ENCODE measurements at regions not wholly inside any gene's neighbourhood (a gene's known extent, or its start where the extent isn't known, plus 50 kb on each side); places are given as distances from the start of the nearest gene placed in this dataset.
"Not testable (repeated sequence)": the region's sequence is repeated elsewhere in the genome, so short reads cannot be mapped to it uniquely, and the experiment has no call there.

GRCh38 chr22:49519117-49519737 is 308.4 kb downstream of the BRD1 start:
- no peak for DNase-seq

DNA sequence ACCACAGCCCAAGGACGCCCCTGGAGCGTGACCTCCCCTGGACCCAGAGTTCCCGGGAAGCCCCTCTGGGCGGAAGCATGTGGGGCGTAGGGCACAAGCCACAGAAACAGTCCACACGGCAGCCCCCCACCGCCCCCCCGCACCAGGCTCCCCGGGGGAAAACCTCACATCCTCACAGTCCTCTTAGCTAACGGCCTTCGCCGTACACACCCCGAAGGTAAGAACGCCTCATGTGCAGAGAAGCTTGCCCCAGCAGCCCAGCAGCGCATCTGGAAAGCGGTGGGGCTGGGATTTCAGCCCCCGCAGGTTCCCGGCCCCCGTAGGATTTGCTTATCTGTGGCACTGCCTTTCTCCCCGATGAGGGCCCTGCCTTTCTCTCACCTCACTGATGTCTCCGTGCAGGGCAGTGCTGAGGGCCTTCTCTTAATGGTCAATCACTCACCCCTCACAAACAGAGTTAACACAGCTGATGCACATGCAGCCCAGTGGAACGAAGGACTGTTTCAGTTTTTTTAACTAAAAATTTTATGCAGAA is 309.2 kb downstream of the BRD1 start:
- DNase-seq = no peak

DNA sequence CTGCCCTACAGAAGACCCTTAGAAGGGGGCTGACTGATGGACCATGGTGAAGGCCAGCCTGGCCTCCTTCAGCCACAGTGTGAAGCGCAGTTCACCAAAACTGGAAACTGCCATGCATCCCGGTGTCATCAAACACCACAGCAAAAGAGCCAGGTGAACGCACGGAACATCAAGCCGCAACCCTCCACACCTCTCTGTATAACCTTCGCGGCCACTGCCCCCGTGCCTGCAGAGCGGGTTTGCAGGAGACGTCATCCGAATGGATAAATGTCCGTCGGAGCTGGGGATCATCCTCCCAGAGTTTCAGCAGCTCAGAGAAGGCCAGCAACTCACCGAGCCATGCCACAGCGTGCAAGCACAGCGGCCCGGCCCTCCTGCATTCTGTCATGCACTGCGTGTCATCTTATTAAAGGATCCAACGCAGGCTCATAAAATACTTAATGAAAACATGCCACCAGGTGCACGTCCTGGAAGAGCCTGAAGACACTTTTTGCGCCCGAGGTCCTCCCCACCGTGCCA is 309.9 kb downstream of the BRD1 start:
- no peak for DNase-seq

DNA sequence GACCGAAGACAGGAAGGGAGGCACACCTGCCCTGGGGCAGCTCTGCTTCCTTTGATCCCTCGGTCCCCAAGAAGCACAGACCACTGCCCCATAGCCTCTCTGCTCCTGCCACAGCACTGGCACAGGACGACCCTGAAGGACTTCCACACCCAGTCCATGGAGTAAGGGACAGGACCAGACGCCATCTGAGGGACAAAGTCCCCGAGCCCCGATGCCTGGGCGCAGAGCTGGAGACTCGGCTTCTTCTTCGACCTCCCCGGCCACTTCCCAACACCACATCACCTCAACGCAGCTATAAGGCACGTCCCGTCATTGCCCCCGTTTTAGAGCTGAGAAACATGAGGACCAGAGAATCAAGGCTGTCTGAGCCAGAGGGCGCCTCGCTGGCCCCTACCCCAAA is 310.5 kb downstream of the BRD1 start:
- DNase-seq = no peak

DNA sequence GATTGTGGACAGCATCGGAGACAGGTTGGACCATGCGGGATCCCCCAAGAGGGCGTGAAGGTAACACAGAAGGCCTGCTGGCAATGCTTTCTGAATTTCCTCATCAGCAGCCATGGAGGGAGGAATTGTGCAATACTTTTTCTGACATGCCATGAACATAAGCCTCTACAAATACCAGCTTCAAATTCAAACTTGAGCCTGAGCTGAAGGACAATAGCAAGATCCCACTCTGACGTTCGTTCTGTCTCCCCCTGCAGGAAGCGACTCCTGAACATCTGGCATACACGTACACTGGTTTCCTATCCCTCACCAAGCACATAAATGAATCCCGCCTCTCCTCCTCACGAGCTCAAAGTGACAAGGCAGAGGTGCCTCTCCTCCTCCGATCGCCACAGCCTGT is 312.2 kb downstream of the BRD1 start:
- DNase-seq = no peak

DNA sequence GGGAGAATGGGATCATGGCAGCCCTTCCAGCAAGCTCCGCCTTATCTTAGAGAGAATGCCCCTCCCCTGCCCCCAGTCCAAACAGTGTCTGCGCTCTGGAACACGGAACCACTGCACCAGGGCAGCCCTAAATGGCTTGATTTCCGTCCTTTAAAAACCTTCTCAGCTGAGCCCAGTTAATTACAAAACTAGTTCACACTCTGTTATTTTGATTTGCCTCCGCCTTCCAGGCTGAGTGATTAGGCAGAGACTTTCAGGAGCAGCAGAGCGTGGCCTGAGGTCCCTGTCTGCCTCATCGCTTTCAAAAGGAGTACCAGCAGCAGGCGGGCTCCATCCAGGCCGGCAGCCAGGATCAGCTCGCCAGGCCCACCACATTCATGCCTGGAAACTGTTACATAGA is 313.0 kb downstream of the BRD1 start:
- DNase-seq = no peak

GRCh38 chr22:49514211-49514610 is 313.5 kb downstream of the BRD1 start:
- no peak for DNase-seq

GRCh38 chr22:49513358-49513851 is 314.3 kb downstream of the BRD1 start:
- DNase-seq = no peak

DNA sequence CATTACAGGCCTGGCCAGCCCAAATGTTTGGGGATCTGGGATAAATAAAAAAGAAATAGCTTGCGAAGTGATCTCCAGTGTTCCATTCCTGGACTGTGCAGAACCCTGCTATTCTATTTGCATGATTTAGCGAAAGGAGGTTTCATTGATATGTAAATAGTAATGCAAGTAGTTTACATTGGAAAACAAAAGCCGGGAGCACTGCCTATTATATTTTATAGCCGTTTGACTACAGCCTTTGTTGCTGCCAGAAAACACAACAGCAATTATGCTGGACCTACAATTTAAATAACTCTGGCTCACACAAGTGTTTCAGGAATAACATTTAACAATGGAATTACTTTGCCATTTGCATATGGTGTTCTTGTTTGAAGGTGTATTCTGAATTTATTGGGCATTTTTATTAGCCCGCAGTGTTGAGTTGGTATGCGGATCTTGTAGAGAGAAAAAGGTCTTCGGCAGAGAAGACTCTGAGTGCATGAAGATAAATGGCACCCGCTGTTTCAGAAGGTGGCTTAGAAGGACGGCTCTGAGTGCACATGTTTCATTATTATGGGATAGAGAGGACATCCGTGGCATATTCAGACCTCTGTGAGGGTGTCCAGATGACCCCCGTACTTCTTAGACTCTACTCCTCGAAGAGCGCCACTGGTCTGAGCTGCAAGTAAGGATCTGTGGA is 315.0 kb downstream of the BRD1 start:
- no peak for DNase-seq

- DNase-seq = not testable (repeated sequence)
Observed at GRCh38 chr22:49511393-49512189, 316.1 kb downstream of the BRD1 start.

- DNase-seq = no peak
Observed at GRCh38 chr22:49510718-49511117, 317.0 kb downstream of the BRD1 start.

GRCh38 chr22:49509016-49509415 is 318.7 kb downstream of the BRD1 start:
- DNase-seq = no peak

DNA sequence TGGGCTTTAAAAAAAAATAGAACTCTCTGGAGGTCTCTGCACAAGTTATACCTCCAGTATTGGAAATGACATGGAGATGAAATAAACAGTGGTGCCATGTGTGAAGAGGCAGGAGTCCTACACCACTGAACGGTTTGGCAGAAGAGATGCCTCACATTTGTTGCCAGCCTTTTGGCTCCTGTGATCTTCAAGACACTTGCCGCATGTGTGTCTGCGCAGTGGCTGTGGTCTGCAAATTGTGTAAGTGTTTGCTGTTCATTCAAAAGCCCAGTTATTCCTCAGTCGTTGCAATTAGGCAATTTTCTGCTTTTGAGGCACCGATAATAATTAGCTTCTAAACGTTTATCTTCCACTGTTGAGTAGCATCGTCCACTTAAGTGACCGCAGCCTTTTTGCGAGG is 319.1 kb downstream of the BRD1 start:
- no peak for DNase-seq

- DNase-seq = no peak
Observed at GRCh38 chr22:49507607-49508292, 319.9 kb downstream of the BRD1 start.

- DNase-seq = no peak
Observed at GRCh38 chr22:49506010-49506400, 321.7 kb downstream of the BRD1 start.

GRCh38 chr22:49505337-49506009 is 322.2 kb downstream of the BRD1 start:
- DNase-seq = no peak

DNA sequence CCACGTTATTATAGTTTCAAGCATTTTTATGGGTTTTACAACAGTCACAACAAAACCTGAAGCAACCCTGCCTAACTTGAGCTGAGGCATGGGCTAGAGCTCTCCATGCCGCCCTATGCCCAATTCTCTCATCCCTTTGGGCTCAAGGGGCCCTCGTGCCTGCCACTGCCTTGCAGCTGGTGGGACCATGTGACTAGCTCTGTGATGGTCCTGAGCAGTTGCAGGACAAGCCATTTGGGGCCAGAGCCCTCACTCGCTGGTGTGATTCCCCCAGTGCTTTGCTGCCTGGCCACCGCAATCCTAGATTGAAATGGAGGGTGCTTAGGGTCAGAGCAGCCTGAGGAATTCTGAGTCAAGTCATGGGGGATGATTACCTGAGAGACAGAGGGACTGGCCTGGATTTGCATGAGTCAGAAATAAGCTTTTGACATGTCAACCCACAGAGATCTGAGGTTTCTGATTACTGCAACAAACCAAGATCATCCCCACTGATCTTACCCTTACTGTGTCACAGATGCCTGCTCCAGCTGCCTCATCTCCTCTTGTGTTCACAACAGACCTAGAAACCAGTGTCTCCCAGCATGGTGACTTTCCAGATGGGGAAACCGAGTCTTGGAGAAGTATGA is 323.7 kb downstream of the BRD1 start:
- no peak for DNase-seq

DNA sequence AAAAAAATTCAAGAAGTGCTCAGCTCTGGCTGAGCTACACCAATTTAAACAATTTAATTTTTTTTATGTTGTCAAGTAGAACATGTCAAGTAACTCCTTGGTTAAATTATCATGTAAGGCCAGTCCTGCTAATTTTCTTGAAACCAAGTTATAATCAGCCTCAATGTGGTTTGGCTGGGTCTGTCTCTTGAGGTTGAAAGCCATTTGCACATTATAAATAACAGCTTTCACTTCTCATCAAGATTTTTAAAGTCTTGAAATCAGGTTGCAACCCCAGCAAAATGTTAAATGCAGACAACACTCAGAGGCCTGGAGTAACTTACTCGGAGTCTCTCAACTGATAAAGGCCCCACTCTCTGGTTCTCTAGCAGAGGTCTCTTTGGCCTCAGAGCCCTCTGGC is 324.4 kb downstream of the BRD1 start:
- no peak for DNase-seq

DNA sequence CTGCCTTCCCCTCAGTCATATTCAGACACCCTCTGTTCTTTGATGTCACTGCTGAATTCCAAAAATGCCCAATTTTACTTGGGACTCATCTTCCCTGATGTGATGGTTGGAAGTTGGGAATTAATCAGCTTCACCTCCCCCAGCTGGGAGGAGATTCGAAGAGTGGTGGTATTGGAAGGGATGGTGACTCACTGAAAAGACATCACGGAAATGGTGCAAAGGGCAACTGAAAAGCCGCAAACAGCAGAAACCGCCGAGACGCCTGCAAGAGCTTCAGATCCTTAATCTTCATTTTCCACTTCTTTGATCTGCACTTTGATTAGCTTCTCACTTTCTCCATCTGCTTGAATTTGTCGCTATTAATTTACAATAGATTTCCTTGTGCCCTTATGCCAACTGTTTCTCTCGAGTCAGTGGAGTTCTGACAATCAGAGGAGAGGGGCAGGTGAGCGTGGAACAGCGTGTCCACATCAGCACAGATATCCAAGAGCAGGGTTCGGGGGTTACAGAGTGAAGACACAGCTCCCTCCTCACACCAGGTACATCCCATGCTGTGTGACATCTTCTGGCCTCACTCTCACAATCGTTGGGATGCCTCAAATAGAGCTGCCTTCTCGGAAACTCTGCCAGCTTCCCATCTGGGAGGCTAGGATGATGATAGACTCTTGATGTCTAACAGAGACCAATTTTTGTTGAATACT is 325.4 kb downstream of the BRD1 start:
- no peak for DNase-seq

- DNase-seq = no peak
Observed at GRCh38 chr22:49500942-49501395, 326.7 kb downstream of the BRD1 start.

DNA sequence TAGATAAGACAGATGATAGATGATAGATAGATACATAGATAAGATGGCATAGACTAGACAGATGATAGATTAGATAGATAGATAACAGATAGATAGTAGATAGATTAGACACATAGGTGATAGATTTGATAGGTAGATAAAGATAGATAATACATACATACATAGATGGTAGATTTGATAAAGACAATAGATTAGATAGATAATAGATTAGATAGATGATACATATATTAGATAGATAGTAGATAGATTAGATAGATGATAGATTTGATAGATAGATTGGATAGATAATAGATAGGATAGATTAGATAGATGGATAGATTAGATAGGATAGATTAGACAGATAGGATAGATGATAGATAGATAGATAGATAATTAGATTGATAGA is 327.6 kb downstream of the BRD1 start:
- no peak for DNase-seq

Data from dermis blood vessel endothelial cell (primary cell).